GM18909 (cell line): ENCODE measurements at regions not wholly inside any gene's neighbourhood (a gene's known extent, or its start where the extent isn't known, plus 50 kb on each side); places are given as distances from the start of the nearest gene placed in this dataset.

Source experiments
- ATAC-seq: cut with Tn5 transposase; IDR thresholded peaks from one replicate; pipeline ENCODE4 v1.9.1; 2021; ENCODE audit warnings: mild to moderate bottlenecking; ENCODE audit not compliant: unreplicated experiment, poor library complexity

DNA sequence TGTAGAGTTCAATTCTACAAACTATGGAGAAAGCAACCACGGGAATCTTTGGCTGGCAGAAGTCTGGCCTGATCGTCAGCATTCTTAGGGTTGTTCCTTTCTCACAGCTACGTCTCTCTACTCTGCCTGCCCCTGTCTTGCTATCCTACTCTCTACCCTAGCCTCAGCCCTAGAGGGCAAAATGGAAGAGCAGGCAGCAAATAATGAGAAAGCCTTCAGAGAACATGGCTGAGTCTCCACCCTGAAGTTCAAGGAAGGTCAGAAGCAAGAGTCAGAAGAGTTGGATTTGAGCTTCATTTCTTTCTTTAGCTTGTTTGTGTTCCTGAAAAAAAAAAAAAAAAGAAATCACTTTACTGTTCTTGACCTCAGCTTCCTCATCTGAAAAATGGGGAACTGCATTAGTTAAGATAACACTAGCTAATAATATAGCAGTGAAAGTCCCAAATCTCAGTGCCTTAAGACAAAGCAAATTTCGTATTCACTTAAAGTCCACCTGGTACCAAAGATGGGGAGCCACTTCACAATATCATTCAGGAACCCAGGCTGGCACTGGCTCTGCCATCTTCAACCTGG is 50.2 kb upstream of the CCND2 start:
- no peak for ATAC-seq

DNA sequence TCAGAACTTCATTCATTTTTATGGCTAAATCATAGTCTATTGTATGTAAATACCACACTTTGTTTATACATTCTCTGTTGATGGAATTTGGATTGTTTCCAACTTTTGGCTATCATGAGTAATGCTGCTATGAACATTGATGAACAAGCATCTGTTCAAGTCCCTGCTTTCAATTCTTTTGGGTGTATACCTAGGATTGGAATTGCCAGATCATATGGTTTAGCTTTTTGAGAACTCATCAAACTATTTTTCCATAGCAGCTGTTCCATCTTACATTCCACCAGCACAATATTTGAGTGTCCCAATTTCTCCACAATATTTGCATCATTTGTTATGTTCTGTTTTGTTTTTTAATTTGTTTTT is 52.3 kb upstream of the CCND2 start:
- ATAC-seq: no peak

- ATAC-seq: no peak
These were observed 52.9 kb upstream of the CCND2 start for GRCh38 chr12:4220536-4221257.

GRCh38 chr12:4217091-4217490 is 56.5 kb upstream of the CCND2 start:
- ATAC-seq: no peak

GRCh38 chr12:4216187-4216927 is 57.2 kb upstream of the CCND2 start:
- ATAC-seq: no peak

DNA sequence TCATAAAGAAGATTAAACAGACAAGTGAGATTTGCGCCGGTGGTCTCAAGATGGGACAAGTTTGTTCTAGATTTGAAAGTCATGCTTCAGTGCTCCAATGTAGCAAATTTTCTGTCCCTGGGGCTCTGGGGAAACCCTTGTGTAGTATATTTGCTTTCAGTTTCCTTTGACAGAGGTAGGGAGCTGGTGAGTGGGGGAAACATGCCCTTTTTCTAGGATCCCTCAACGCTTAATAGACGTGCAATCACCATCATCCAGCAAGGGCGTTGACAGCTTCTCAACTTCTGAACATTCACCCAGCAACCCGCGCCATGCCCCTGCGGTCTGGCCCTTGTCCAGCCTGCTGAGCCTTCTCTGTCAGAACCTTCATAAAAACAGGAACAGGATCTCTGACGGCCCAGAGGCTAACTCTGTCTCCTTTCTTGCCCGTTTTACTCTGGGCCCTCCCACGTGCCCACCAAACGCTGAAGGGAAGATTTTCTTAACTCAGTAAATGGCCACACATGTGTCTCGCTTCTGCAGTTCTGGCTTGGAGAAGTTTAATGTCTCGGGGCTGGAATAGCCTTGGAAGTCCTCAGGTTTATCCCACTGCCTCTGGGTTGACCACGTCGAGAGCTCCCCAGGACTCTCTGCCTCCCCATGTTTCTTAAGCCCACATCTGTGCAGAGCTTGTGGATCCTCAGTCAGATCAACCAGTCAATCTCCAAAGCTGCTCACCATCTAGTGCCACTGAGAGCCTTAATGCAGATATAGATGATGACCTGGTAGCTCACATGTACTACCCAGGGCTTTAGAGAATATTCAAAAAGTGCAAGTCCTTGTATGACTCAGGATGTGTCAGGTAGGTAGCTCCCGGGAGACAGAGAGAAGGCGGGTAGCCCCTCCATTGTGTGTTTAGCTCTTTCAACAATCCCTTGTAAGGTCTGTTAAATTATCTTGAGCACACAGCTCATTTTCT is 58.1 kb upstream of the CCND2 start:
- ATAC-seq: peak; percentile 68

DNA sequence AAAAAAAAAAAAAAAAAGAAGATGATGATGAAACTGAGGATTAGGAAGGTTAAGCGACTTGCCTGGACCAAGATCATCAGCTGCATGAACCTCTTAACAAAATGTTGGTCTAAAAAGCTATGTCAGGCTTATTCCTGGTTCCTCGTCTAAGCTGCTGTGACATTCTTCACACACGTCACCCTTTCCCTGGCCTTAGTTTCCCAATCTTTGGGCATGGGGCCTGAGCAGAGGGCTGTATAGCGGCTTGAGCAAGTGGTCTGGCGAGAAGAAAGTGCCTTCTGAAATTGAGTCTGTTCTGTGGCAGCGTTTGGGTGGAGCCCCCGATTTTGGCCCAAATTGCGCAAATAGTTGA is 58.7 kb upstream of the CCND2 start:
- peak; percentile 10 for ATAC-seq

GRCh38 chr12:4213471-4213870 is 60.1 kb upstream of the CCND2 start:
- no peak for ATAC-seq

DNA sequence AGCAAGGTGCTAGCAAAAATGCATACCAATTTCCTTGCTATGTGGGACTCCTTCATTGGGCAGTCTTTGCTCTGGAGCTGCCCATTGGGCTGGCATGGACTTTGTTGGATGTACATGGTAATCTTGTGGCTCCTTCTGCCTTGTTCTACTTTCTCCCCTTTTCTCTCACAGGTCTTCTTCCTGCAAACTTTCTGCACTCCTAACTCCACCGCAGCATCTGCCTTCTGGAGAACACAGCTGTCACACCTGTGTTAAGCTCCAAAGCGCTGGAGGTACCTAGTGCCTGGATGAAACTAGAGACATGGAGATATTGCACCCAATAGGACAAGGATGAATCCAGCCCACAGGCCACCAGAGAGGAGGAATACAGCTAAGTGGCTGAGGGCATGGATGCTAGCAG is 60.7 kb upstream of the CCND2 start:
- no peak for ATAC-seq

DNA sequence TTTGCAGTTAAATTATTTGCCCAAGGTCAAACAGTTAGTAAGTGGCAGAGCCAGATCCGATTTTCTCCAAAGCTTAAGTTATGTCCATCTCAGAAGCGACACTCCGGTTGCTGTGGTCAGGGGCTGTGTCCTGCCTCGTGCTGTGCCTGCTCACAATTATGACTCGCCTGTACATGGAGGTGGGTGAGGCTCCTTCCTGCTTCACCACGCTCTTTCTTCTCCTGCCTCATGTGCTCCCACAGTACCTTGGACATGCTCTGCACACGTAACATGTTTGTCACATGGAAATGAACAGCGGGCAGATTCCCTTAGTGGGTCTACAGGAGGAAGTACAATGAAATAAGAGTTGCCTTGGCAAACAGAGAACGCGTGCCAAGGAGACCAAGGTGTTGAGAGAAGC is 62.2 kb upstream of the CCND2 start:
- no peak for ATAC-seq

- ATAC-seq: no peak
These were observed 63.4 kb upstream of the CCND2 start for GRCh38 chr12:4210183-4210582.

GRCh38 chr12:4206470-4206869 is 67.1 kb upstream of the CCND2 start:
- no peak for ATAC-seq

DNA sequence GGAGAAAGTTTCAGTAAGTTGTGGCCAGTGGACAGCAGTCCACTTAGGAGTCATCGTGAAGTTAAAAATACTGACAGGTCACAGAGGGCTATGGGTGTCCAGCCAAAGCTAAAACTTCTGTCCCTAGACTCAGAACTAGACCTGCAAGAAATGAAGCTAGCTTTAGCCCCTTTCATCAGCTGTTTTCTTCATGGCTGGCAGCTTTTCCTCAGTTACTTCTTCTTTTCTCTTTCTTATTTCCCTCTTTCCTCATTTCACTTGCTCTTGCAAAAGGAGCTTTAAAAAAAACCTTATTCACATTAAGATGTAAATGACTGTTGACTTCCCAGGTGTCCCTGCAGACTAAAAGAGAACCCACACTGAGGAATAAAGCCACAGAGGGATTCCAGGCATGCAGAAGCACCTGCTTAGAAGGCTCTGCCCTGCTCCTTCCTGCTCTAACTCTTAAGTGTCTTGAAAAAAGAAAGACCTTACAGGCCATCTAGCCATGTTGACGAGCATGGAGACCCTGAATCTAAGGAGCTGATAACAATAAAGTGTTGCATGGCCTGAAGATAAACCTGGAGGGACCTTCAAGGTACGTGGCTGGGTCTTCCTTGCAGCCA is 69.7 kb upstream of the CCND2 start:
- ATAC-seq: no peak

GRCh38 chr12:4202918-4203317 is 70.6 kb upstream of the CCND2 start:
- ATAC-seq: no peak

DNA sequence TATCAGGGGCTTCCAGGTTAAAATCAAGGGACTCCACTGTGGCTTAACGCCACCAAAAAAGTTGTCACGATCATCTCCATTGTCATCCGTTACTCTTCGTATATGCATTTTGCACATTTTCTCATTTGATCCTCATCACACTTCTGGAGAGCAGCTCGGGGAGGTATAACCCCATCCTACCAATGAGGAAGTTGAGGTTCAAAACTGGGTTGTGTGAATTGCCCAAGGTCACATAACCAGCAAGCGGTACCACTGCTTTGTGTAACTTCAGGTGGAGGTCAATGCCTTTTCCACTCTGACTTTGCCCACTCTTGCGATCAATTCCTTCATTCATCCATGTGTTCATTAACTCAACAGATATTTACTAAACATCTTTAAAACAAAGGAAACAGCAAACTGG is 71.1 kb upstream of the CCND2 start:
- ATAC-seq: no peak

- no peak for ATAC-seq
These were observed 72.0 kb upstream of the CCND2 start for GRCh38 chr12:4201333-4202100.

GRCh38 chr12:4197922-4198763 is 75.4 kb upstream of the CCND2 start:
- no peak for ATAC-seq

DNA sequence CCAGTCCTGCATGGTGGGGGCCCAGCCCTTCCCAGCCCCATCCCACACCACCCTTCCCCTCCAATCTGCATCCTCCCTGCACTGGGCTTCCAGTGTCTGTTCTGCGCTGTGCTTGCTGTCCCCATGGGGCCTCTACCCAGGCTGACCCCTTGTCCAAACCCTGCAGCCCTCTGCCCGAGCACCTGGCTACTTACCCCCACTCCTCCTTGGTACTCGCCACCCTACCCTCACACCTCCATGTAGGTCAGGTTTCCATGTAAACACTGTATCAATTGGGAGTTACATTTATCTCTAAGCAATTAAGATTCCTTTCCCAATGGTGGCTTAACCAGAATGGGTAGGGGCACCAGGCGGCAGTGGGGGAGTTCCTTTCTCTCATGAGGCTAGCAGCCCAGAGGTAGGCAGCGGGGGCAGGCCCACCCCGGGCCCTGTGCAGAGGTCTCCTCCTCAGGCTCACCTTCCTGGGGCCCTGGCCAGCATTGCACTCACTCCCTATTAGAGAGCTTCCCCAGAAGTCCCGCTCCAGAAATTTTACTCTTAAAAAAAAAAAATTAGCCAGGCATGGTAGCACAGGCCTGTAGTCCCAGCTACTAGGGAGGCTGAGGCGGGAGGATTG is 76.6 kb upstream of the CCND2 start:
- ATAC-seq: no peak
